Hematopoietic multipotent progenitor cell treated with erythropoietin and hydrocortisone succinate and interleukin-3 and kit ligand, for 6 days (in vitro differentiated cells): ENCODE measurements at regions not wholly inside any gene's neighbourhood (a gene's known extent, or its start where the extent isn't known, plus 50 kb on each side); places are given as distances from the start of the nearest gene placed in this dataset.
"Not testable (repeated sequence)": the region's sequence is repeated elsewhere in the genome, so short reads cannot be mapped to it uniquely, and the experiment has no call there.

Experiments used
- DNase-seq: peaks from one replicate; pipeline ENCODE4 v3.0.0-alpha.2; 2015

DNA sequence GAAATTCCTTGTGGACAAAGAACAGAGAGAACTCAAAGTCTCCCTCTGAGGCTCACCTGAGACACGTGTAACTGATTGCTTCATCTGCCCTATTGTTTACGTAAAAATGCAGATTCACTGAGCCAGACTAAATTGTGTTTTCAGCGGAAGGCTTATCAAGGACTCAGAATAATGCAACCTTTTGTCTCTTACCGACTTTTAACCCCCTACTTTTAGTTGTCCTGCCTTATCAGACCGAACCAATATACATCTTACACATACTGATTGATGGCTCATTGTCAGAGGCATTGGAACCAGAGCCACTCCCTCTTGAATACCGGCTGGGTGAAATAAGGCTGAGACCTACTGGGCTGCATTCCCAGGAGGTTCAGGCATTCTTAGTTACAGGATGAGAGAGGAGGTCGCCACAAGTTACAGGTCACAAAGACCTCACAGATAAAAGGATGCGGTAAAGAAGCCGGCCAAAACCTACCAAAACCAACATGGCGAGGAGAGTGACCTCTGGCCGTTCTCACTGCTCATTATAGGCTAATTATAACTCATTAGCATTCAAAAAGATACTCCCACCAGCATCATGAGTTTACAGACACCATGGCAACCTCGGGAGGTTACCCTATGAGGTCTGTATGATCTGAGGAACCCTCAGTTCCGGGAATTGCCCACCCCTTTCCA, 95.5 kb upstream of the ZNF184 start:
- DNase-seq, result no peak

DNA sequence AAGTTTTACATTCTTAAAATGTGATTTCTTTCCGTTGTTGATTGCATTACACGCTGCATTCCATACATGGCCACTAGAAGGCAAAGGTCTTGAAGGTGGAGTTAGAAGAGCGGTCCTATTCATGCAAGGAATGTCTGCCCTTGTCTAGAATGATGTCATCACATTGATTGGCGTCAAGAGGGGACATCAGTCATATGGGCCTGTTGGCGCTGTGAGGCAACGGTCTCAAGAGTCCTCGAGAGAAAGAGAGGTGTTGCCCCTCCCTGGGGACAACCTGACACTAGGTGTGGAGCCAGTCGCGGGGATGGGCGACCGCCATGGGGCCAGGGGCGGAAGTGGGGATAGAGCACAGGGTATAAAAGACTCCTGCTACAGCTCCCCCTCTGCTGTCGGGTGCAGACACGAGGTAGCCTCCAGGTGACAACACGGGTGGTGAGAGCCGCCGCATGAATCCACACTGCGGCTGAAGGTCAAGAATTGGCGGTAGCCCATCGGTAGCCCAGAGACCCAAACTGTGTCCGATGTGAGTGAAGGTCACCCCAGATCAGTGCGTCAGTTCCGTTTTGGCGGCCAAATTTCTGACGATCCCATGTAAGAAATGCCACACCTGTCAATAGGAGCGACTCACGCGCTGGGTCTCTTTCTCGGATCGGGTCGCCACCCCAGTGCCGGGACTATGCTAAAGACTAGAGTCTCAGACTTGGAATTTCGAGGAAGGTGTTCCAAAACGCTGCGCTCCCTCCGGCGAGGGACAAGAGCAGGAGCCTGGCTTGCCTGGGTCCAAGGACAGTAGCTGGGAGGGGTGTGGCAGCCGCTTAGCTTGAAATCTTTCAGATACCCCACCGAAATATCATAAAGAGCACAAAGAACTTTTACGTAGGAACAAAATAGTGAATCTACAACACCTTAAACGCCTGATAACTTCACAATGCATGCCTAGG, 93.2 kb upstream of the ZNF184 start:
- peak; percentile 39 for DNase-seq

DNA sequence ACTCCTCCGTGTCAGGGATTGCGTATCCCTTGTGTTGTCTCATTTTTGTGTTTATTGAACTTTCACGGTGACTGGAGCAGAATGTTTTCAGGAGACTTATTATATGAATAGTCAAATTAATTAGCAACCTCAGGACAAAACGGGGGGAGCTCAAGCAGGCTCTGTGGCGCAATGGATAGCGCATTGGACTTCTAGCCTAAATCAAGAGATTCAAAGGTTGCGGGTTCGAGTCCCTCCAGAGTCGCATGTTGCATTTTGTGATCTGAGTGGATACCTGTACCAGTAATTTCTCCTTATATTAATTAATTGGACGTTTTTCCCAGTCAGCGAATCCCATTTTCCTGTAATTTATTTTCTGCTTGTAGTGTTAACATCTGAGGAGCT, 89.1 kb upstream of the ZNF184 start:
- no peak for DNase-seq

DNA sequence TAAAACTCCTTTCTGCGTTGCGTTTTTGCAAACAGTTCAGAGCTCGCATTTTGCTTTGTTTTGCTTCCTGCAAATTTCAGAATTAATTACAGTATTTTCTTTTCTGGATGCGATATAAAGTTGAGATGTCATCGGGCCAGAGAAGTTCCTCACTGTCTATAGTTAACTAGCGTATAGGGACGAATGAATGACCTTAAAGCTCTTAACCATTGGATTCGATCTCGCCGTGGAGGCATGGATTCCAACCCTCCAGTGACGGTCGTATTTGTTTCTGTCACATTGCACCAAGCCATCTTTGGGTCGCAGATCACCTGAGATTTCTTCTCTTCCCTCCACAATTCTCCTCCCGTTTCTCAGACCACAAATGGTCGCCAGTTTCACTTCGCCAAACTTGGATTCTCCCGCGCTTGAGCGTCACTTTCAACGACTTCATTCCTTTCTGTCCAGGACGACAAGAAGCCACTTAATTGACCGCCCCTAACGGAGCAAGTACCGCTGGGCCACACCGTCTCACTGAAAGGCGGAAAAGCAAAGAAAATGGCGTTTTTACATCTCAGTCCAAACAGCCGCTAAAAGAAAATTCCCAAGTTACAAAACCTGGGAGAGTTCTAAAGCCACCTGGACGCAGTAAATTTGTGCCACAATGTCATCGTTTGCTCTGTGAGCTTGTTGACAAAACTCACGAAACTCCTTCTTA, 85.3 kb upstream of the ZNF184 start:
- no peak for DNase-seq

DNA sequence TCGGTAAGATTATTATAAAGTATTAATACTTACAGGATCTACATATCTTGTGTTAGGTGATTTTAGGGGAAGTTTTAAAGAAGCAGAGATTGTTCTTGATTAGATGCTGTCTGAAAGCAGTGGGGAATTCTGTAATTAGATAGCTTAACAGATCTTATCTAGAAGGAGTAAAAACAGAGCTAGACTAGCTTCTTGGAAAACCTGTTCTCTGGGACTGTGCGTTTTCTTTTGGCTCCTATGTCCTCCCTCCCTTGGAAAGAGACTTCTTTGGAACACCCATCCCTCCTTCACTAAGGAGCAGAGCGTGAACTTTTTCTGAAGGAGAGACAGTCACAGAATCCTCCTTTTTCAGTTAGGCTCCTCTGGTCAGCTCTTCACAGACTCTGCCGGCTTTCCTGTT, 83.5 kb upstream of the ZNF184 start:
- DNase-seq, result no peak

DNA sequence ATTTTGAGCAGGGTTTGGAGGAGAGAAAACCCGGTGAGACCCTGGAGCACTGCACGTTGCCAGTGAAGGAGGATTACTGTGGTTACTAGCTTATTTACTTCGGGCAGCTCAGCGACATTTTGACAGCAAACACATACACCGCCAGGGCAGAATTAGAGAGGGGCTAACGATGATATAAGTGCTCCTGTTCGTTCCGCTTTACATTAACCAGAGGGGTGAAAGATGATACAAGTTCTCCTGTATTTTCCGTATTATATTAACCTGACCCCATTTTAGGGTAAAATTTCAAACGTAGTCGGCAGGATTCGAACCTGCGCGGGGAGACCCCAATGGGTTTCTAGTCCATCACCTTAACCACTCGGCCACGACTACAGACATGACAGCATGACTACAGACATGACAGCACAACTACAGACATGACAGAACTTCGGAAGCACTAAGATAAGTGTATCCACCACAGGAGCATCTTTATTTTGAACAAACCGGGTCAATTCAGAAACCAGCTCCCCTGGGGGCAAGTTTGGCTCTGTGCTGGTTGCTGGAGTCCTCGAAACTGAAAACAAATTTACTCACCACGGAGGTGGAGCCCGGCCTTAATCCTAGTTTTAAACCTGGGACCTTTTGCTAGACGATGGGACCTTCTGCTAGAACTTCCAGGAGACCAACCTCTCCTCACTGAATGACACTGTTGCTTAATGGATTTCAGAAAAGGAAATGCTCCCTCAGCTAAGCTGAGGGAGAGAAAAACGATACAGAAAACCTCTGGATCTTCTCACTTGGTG, 80.4 kb upstream of the ZNF184 start:
- peak; percentile 68 for DNase-seq

DNA sequence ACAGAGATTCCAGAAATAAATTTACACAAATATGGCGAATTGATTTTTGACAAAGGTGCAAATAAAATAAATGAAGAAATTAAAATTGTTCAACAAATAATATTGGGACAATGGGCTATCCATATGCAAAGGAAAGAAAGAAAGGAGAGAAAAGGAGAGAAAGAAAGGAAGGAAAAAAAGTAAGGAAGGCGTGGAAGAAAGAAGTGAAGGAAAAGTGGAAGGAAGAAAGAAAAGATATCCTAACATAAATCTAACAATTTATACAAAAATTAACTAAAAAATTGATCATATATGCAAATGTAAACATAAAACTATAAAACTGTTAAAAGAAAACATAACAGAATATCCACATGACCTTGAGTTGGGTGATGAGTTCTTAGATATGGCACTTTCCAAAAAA, 78.7 kb upstream of the ZNF184 start:
- no peak for DNase-seq

DNA sequence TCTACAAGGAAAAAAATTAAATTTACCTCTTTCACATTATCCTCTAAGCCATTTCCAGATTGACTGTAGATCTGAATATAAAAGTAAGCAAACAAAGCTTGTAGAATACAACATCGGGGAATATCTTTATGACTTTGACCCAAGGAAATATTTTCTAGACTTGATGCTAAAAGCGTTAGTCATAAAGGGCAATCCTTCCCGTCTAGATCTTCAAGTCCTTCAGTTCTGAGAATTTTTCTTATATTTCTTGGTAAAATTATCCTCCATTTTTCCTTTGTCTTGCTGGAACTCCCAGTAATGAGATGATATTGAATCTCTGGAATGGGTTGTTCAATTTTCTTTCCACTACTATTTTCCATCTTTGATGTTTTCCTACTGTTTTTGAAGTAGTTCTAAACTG, 77.8 kb upstream of the ZNF184 start:
- no peak for DNase-seq

DNA sequence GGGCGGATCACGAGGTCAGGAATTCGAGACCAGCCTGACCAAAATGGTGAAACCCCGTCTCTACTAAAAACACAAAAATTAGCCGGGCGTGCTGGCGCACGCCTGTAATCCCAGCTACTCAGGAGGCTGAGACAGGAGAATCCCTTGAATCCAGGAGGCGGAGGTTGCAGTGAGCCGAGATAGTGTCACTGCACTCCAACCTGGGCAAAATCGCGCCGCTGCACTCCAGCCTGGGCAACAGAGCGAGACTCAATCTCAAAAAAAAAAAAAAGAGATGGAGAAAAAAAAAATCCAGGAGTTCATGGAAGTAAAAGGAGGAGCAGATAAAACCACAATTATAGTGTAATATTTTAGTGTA, 76.3 kb upstream of the ZNF184 start:
- DNase-seq, result not testable (repeated sequence)

DNA sequence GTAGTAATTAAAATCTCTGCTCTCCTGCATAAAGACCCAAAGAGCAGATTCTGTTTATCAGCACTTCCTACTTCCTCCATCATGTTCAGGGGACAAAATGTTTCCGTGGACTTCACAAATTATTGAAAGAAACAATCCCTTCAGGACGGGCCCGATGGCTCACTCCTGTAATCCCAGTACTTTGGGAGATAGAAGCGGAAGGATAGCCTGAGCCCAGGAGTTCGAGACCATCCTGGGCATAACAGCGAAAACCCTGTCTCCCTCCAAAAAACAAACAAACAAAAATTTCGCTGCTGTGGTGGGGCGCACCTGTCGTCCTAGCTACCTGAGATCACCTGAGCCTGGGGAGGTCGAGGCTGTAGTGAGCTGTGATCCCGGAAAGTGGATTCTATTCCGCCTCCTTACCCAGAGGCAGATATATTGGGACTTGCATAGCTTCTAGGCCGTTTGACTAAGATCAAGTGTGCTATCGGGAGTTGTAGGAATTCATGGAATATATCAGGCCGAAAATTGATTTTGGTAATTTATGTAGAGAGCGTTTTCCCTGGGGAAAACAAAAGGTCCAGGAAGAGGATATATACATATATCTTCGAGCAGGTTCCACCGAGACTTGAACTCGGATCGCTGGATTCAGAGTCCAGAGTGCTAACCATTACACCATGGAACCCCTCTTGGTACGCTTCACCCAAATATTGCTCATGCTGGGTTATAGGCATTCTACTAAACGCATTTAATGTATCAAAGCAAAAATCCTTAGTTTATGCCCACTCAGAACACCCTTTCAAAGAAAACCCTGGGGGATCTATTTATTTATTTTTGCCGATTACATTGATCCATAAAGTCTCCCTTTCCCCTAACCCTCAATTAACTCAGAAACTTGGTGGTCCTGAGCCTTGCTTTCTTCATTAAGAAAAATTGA, 74.5 kb upstream of the ZNF184 start:
- peak; percentile 82 for DNase-seq

DNA sequence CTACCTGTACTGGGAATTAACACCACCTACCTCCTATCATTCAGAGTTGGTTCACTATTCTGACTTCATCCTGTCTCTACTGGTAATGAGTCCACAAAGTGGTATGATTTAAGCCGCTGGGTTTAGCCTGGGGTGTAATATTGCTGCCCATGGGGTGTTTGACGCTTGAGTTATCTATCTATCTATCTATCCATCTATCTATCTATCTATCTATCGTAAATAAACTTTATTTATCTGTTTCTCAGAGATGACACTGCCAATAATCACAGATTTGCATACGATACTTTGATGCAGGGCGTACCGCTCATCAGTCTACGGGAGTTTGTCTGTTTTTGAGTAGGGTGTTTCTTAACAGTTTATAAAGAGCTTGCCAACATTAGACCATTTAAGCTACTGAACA, 73.6 kb upstream of the ZNF184 start:
- DNase-seq, result no peak

DNA sequence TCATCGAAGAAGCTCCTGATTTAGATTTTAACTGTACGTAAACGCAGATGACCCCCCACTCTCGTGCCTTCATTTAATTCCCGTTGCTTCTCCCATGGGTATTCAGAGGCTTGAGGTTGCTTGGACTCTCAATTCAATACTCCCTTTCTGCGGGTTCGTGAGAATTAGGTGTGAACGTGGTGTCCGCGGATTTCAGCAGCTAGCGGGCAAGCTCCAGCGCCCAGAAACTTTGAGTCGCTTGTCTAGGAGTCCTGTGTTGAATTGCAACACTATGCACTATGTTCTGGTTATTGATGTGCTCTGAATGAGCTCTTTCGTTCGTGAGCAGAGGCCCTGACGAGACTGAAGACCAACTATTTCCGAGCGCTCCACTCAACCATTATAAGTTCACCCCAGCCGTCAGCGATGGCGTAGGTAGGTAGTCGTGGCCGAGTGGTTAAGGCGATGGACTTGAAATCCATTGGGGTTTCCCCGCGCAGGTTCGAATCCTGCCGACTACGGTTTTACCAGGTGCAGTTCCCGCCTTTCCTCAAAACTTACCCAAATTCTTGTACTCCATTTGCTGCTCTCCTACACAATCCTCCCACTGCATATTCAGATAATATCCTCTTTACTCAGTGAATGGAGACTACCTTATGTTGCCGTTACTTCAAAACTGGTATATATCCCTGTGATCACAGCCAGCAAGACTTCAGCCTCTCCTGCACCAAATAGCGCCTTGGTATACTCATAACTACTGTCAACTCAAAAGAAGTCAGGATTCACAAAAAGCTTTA, 72.6 kb upstream of the ZNF184 start:
- peak; percentile 68 for DNase-seq

DNA sequence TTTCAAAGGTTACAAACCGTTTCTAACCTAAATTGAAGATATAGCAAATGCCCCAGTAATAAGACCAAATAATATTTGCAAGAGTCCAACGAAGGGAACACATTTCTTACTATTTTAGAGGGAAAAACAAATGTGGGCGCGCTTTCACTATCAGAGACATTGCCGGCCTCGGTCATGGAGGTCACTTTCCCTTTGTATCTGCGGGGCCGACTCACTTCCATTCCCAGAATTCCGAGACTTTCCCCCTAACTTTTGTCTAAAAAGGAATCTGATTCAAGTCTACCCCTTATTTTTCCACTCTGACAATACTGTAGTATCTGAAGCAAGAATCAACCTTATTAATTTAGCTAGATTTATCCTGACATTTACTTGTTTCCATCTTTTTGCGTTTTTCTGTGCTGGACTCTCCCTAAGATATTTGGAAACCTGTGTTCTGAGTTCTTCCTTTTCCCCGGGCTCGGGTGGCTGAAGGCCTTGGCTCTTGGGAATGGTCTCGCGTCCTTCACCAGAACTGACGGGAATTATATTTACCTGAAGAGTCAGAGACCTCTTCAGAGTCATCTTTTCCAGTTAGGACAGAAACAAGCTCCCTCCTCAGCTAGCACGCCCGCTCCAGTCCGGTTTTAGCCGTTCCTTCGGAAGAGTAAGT, 71.8 kb upstream of the ZNF184 start:
- no peak for DNase-seq

DNA sequence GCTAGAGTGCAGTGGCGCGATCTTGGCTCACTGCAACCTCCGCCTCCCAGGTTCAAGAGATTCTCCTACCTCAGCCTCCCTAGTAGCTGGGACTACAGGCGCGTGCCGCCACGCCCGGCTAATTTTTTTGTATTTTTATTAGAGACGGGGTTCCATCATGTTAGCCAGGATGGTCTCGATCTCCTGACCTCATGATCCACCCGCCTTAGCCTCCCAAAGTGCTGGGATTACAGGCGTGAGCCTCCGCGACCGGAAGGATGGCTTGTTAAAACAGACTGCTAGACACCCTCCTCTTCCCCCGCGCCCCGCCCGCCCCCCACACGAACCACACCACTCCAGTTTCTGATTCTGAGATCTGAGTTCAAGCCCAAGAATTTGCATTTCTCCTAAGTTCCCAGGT, 71.2 kb upstream of the ZNF184 start:
- DNase-seq, result not testable (repeated sequence)

DNA sequence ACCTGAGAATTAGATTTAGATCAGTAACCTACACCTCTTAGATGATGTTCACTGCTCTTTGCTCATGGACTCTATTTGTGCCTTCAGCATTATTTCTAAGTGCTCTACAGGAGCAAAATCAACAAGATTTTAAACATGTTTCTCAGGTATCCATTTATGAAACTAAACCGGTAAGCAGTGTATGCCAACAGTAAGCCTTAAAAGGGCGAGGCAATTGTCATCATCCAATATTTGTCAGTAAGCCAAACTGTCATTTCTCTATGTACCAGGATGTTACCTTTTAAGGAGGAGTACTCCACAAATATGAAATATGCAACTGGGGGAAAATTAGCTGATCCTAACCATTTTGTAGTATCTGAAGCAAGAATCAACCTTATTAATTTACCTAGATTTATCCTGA, 69.6 kb upstream of the ZNF184 start:
- no peak for DNase-seq

DNA sequence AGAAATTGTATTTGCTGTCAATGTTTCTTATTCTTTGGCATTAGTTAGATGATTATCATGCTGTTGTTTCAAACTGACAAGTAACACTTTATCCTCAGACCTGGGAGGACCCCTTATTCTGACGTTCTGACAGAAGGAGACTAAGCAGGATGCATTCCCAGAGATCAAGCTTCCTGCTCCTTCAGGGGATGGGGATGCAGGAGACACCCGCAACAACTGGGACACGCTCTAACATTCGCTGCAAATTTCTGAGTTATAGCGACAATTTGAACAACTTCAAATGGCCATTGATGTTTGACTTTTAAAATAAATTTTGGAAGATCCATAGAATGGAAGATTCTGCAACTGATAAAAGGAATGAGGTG, 69.0 kb upstream of the ZNF184 start:
- DNase-seq, result no peak

DNA sequence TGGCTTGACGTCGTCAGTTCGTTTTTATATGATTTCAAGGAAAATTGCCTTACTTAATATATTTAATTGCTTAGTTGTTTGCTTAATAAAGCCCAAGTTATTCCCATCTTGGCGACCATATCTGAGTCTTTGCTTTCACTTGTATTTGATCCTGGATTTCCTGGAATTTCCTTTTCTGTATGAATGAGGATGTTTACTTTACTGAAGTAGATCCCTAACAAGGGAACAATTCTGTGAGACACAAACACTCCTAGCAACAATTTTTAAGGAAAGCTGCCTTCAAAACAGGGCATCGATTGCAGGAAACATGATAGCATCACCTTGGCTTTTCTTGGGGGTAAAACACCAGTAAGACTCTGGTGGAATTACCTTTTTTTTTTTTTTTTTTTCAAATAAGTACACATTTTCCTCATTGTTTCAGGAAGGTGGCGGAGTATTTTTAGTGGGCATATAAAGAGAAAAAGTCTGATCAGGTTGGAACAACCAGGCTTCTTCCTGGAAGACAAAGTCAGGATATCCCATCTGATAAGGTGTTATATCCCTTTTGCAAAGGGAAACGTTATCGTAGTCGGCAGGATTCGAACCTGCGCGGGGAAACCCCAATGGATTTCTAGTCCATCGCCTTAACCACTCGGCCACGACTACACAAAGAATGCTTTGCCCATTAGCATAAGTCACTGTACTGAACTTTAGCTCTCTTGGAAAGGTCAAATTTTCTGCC, 68.5 kb upstream of the ZNF184 start:
- peak; percentile 38 for DNase-seq

DNA sequence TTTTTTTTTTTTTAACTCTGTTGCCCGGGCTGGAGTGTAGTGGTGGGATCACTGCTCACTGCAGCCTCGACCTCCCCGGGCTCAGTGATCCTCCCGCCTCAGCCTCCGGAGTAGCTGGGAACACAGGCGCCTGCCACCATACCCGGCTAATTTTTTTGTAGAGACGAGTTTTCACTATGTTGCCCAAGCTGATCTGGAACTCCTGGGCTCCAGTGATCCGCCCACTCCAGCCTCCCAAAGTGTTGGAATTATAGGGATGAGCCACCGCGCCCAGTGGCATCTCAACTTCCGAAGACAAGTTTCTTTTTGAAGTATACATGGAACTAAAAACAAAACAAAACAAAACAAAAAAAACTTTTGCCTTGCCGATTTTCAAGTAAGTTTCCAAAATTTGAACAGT, 66.6 kb upstream of the ZNF184 start:
- DNase-seq, result no peak

DNA sequence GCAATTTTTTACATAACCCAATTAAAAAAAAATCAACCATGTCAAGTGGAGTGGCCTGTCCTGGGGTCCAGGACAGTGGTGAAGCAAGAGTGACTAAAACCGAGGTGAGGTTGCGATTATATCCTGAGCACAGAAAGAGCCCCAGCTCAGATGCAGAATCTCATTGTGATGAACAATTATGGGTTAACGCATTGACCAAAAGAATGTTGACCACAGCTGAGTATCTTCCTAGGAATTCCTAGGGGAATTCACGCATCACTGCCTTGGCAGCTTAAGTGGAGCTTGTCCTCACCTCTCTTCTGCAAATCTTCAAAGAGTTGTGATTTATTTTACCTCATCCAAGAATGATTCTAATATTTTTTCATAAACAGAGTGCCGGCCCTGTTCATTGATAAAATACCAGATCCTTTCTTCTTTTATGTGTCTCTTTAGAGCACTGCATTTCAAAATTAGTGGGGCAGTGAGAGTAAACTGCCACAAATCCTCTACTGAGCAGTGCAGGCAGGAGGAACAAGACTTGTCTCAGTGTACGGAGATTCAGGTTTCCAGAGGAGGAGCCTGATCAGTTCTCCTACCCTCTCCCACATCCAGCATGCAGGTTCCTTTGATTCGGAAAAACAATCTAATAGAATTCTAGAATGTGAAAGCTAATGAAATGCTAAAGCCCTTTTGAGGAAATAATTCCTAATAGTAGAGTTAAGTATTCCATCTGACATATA, 60.1 kb upstream of the ZNF184 start:
- no peak for DNase-seq
